Kidney (tissue), 13 donors: ENCODE measurements at regions not wholly inside any gene's neighbourhood (a gene's known extent, or its start where the extent isn't known, plus 50 kb on each side); places are given as distances from the start of the nearest gene placed in this dataset.

Experiments
- DNase-seq, 5 donors: peaks; one replicate each; pipeline ENCODE4 v3.0.0-alpha.2; 2013 to 2020
- FAIRE-seq: peaks from 2 replicates; lab custom pipeline; 2012; peaks lifted over from hg19 to GRCh38; lab: Jason Lieb, UNC
- H3K27ac ChIP-seq, 2 donors: one replicate each; pipeline ENCODE4 v1.7.0; 2013; ENCODE audit warnings: low read depth in 2 of 2, low read length in 2 of 2, inconsistent platforms in 1 of 2
- H3K27me3 ChIP-seq: one replicate; pipeline ENCODE4 v1.7.1; 2013; ENCODE audit warnings: low read length, inconsistent platforms; ENCODE audit not compliant: control insufficient read depth, insufficient read depth
- H3K36me3 ChIP-seq, 3 donors: one replicate each; pipeline versions ENCODE4 v1.7.0 to v1.7.1; 2013; ENCODE audit warnings: low read length in 3 of 3, control low read depth in 1 of 3, inconsistent platforms in 1 of 3; ENCODE audit not compliant: insufficient read depth in 3 of 3, control insufficient read depth in 2 of 3
- H3K4me1 ChIP-seq, 3 donors: one replicate each; pipeline versions ENCODE4 v1.7.0 to v1.7.1; 2013; ENCODE audit warnings: low read length in 3 of 3, inconsistent platforms in 1 of 3, low read depth in 1 of 3; ENCODE audit not compliant: control insufficient read depth in 2 of 3, insufficient read depth in 2 of 3
- H3K4me3 ChIP-seq, 3 donors: one replicate each; pipeline versions ENCODE4 v1.7.0 to v1.8.1; 2013; ENCODE audit warnings: low read length in 3 of 3, control low read depth in 1 of 3, inconsistent platforms in 1 of 3
- H3K9ac ChIP-seq, 3 donors: one replicate each; pipeline versions ENCODE4 v1.7.0 to v1.7.1; 2013; ENCODE audit warnings: low read length in 3 of 3, control low read depth in 1 of 3, inconsistent platforms in 1 of 3
- H3K9me3 ChIP-seq, 3 donors: one replicate each; pipeline versions ENCODE4 v1.7.0 to v1.7.1; 2013; ENCODE audit warnings: low read length in 3 of 3, control low read depth in 1 of 3, inconsistent platforms in 1 of 3; ENCODE audit not compliant: control insufficient read depth in 2 of 3, insufficient read depth in 1 of 3
- CTCF ChIP-seq: IDR thresholded peaks from 3 replicates; pipeline ENCODE4 v1.5.1; 2012; ENCODE audit warnings: mild to moderate bottlenecking, moderate library complexity, borderline replicate concordance; ENCODE audit not compliant: insufficient read depth; ENCODE audit errors: extremely low read depth
- intact Hi-C: fragments of 100-400 bp; cut with DNase I; formaldehyde crosslinking; loops from one replicate; pipeline ENCODE4 v1.11.1; 2022
- donor health status: control.
- donor health status: control.
- donor health status: control.
- donor health status: control.
- donor health status: control.
- donor health status: DM: yes; HTN: yes; CAD: no.
- donor health status: Normal renal cell carcinoma (clear cell type).

GRCh38 chr7:118078015-118078414 lies 105.9 kb upstream of the LSM8 start:
- DNase-seq (no peak), FAIRE-seq (no peak)
- Histone ChIP-seq H3K27me3 (no peaks in the 10 kb centered on the region), H3K9ac (no peak overlapping the region), H3K9me3 (no peaks in the 10 kb centered on the region), H3K36me3 (no peaks in the 10 kb centered on the region), H3K4me3 (no peak overlapping the region), H3K27ac (no peak overlapping the region), H3K4me1 (no peaks in the 10 kb centered on the region)
- intact Hi-C loops: no loop called here
- no peak for TF ChIP-seq CTCF

GRCh38 chr7:118079369-118079768 lies 104.6 kb upstream of the LSM8 start:
- DNase-seq (no peak), FAIRE-seq (no peak)
- Histone ChIP-seq H3K36me3 (no peaks in the 10 kb centered on the region), H3K4me3 (no peak overlapping the region), H3K9ac (no peak overlapping the region), H3K4me1 (no peaks in the 10 kb centered on the region), H3K27ac (no peak overlapping the region), H3K27me3 (no peaks in the 10 kb centered on the region), H3K9me3 (no peaks in the 10 kb centered on the region)
- no peak for TF ChIP-seq CTCF
- intact Hi-C loops: no loop called here

- intact Hi-C loops: no loop called here
- DNase-seq (no peak), FAIRE-seq (no peak)
- no peaks in the 10 kb centered on the region for H3K36me3 ChIP-seq
- H3K27ac ChIP-seq: no peak overlapping the region
- H3K9me3 ChIP-seq: no peaks in the 10 kb centered on the region
- TF ChIP-seq CTCF: no peak
- no peak overlapping the region for H3K4me3 ChIP-seq
- H3K9ac ChIP-seq: no peak overlapping the region
- no peaks in the 10 kb centered on the region for H3K27me3 ChIP-seq
- no peaks in the 10 kb centered on the region for H3K4me1 ChIP-seq
Measured at GRCh38 chr7:118080947-118081346, 103.0 kb upstream of the LSM8 start.

GRCh38 chr7:118082506-118082905 lies 101.5 kb upstream of the LSM8 start:
- H3K9ac ChIP-seq: no peak overlapping the region
- FAIRE-seq: no peak
- TF ChIP-seq CTCF: no peak

More at GRCh38 chr7:118082506-118082905, 101.5 kb upstream of the LSM8 start:
- Histone ChIP-seq H3K4me3 (no peak overlapping the region), H3K9me3 (no peaks in the 10 kb centered on the region), H3K36me3 (no peaks in the 10 kb centered on the region), H3K27ac (no peak overlapping the region), H3K27me3 (no peaks in the 10 kb centered on the region), H3K4me1 (no peaks in the 10 kb centered on the region)
- peak in 1 of 5 donors; percentile 29 for DNase-seq
- intact Hi-C loops: no loop called here
